GM12864 (cell line): ENCODE measurements at regions not wholly inside any gene's neighbourhood (a gene's known extent, or its start where the extent isn't known, plus 50 kb on each side); places are given as distances from the start of the nearest gene placed in this dataset.

Experiments used
- DNase-seq: peaks from one replicate; pipeline ENCODE4 v3.0.0-alpha.2; 2011; ENCODE audit warnings: low read depth
- H3K4me3 ChIP-seq: 2 replicates; pipeline ENCODE4 v1.5.1; 2011; ENCODE audit warnings: mild to moderate bottlenecking, low read depth, low read length, control low read depth
- CTCF ChIP-seq: IDR thresholded peaks from 2 replicates; pipeline ENCODE4 v1.5.1; 2011; ENCODE audit warnings: low read depth, mild to moderate bottlenecking, moderate library complexity, low read length, control low read depth, inconsistent platforms; ENCODE audit errors: missing control alignments

GRCh38 chr7:12821746-12822145, 134.3 kb downstream of the ARL4A start:
- no peak overlapping the region for H3K4me3 ChIP-seq
- DNase-seq, result no peak
- TF ChIP-seq CTCF, result no peak

DNA sequence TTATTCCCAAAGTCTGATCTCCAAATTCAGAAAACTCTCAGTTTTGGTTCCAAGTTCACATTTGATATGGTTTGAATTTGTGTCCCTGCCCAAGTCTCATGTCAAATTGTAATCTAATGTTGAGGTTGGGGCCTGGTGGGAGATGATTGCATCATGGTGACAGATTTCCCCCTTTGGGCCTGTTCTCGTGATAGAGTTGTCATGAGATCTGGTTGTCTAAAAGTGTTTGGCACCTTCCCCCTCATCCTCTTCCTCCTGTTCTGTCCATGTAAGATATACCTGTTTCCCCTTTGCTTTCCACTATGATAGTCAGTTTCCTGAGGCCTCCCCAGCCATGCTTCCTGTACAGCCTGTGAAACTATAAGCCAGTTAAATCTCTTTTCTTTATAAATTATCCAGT, 138.6 kb downstream of the ARL4A start:
- no peak overlapping the region for H3K4me3 ChIP-seq
- TF ChIP-seq CTCF, result no peak
- no peak for DNase-seq

DNA sequence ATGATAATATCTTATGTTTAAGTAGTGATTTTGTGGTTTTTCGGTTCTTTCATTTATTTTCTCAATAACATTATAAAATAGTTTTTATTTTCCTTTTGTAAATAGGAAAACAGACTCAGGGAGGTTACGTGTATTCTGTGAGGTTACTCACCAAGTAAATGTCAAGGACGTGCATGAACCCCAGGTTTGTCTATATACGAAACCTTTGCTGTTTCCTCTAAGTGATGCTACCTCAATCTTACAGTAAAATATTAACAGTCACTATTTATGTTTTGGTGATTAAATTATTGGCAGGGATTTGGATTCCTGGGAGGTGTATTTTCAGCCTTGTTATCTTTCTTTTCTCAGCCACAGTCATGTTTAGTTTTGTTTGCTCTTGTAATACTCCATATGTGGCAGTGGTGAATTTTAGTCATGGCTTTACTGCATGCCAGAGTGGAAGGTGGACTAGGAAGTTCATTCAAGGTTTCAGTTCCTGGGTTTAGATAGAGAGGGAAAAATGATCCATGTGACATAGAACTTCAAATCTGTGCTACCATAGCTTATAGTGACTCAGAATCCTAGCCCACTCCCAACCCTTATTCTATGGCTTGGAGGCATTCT, 139.9 kb downstream of the ARL4A start:
- no peak for TF ChIP-seq CTCF
- no peak for DNase-seq
- no peak overlapping the region for H3K4me3 ChIP-seq

DNA sequence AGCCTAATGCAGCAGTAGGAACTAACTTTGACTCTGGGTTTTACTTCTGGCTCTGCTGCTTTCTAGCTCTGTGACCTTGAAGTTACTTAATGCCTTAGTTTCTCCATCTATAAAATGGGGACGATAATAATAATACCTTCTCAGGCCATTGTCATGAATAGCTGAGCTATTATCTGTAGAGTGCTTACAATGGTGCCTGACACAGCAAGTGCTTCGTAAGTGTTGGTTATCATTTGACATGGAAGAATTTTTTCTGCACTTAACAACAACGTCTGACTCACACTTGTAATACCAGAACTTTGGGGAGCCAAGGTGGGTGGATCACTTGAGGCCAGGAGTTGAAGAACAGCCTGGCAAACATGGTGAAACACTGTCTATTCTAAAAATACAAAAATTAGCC, 140.5 kb downstream of the ARL4A start:
- H3K4me3 ChIP-seq, result no peak overlapping the region
- no peak for TF ChIP-seq CTCF
- DNase-seq, result no peak

- TF ChIP-seq CTCF, result no peak
- H3K4me3 ChIP-seq, result no peak overlapping the region
- DNase-seq, result no peak
These were observed 143.6 kb downstream of the ARL4A start for GRCh38 chr7:12831024-12831423.

GRCh38 chr7:12833829-12834228, 146.4 kb downstream of the ARL4A start:
- no peak for DNase-seq
- TF ChIP-seq CTCF, result no peak
- H3K4me3 ChIP-seq, result no peak overlapping the region

- no peak overlapping the region for H3K4me3 ChIP-seq
- DNase-seq, result no peak
- no peak for TF ChIP-seq CTCF
These were observed 147.3 kb downstream of the ARL4A start for GRCh38 chr7:12834782-12835181.
